ENCODE measurements at regions not wholly inside any gene's neighbourhood (a gene's known extent, or its start where the extent isn't known, plus 50 kb on each side); places are given as distances from the start of the nearest gene placed in this dataset.

- H4K5ac ChIP-seq (ENCODE audit: insufficient read length, low read depth, low read length) = no peak overlapping the region
- no peak overlapping the region for H3K56ac ChIP-seq (replicated peaks; ENCODE audit: insufficient read length, low read depth, low read length)
- ChIA-PET CTCF (ENCODE audit: partially characterized antibody) (interaction anchor here (1.0 kb wide), 1 partner anchor 24 kb away, joined by 5 read pairs; no protein-coding TSS in a partner anchor), POLR2A (ENCODE audit: partially characterized antibody) (no interaction called here)
- H3K4me1 ChIP-seq (replicated peaks in 1 of 4; ENCODE audit: control insufficient read depth in 3 of 4, insufficient read depth in 4 of 4, low read length in 3 of 4) = peaks cover 4 to 12% (median 8%) of the 10 kb centered on the region in 4 experiments; a peak in 5 of 7 replicates
- 0 out of 2 replicates have a peak overlapping the region, but pooled peaks have one; percentile 56 for H2BK20ac ChIP-seq (ENCODE audit: low read length)
- H3K4me2 ChIP-seq (ENCODE audit: insufficient read depth in 1 of 2, low read depth in 2 of 2, low read length in 2 of 2) = no peak overlapping the region
- no peaks in the 10 kb centered on the region for H3K23me2 ChIP-seq (ENCODE audit: low read depth, low read length)
- no peak overlapping the region for H2BK12ac ChIP-seq (ENCODE audit: low read depth, low read length)
- no peak overlapping the region for H2AK5ac ChIP-seq (ENCODE audit: low read depth, low read length)
- no peak overlapping the region for H2BK120ac ChIP-seq (replicated peaks; ENCODE audit: low read depth, low read length)
- DNase-seq (ENCODE audit: low read depth in 1 of 2, low spot score in 2 of 2) (no peak), FAIRE-seq (no peak)
- H3K9me3 ChIP-seq (ENCODE audit: insufficient read depth in 2 of 2, low read depth in 1 of 2, low read length in 1 of 2) = peaks cover 0 to 5% of the 10 kb centered on the region in 2 experiments; a peak in 1 of 4 replicates
- no peak overlapping the region for H3K27ac ChIP-seq (ENCODE audit: low read depth, low read length)
- H2BK5ac ChIP-seq (ENCODE audit: low read depth, low read length) = no peak overlapping the region
- H3K4ac ChIP-seq (replicated peaks; ENCODE audit: insufficient read length, low read depth, low read length) = no peak overlapping the region
- H3K79me1 ChIP-seq (ENCODE audit: low read depth, low read length) = no peaks in the 10 kb centered on the region
- no peak overlapping the region for H2AFZ ChIP-seq (ENCODE audit: low read length)
- H4K20me1 ChIP-seq (replicated peaks in 1 of 2; ENCODE audit: control insufficient read depth in 1 of 2, insufficient read depth in 2 of 2, low read length in 2 of 2) = no peaks in the 10 kb centered on the region
- H3K36me3 ChIP-seq (ENCODE audit: control insufficient read depth in 2 of 4, insufficient read depth in 4 of 4, low read length in 3 of 4) = no peaks in the 10 kb centered on the region
- no peak overlapping the region for H4K8ac ChIP-seq (ENCODE audit: extremely low read depth, insufficient read depth, low read length)
- H3K4me3 ChIP-seq (ENCODE audit: extremely low read depth in 1 of 4, insufficient read depth in 2 of 4, low read depth in 3 of 4, low read length in 4 of 4) = no peak overlapping the region
- no peak overlapping the region for H3K23ac ChIP-seq (ENCODE audit: insufficient read length)
- no peak overlapping the region for H3K9ac ChIP-seq (replicated peaks in 1 of 4; ENCODE audit: extremely low read depth in 1 of 4, low read depth in 3 of 4, low read length in 3 of 4)
- no peaks in the 10 kb centered on the region for H3K27me3 ChIP-seq (replicated peaks in 1 of 4; ENCODE audit: control insufficient read depth in 3 of 4, extremely low read depth in 1 of 4, insufficient read depth in 3 of 4, low read length in 3 of 4)
- H3K79me2 ChIP-seq (ENCODE audit: control insufficient read depth in 1 of 2, insufficient read depth in 2 of 2, low read length in 2 of 2) = no peaks in the 10 kb centered on the region
- no peak overlapping the region for H2BK15ac ChIP-seq (ENCODE audit: low read length)
- no peak overlapping the region for H3K14ac ChIP-seq (ENCODE audit: insufficient read length)
- 92% methylated on average over 4 of the region's 4 CpGs; no CpG with 5 or more reads in 1 of the 2 experiments for WGBS, 2 experiments (ENCODE audit: extremely low coverage in 1 of 2, insufficient coverage in 1 of 2, insufficient read length in 1 of 2, insufficient replicate concordance in 2 of 2, low coverage in 1 of 2, low lambda C conversion rate in 2 of 2, missing lambda C conversion rate in 1 of 2)
- H4K91ac ChIP-seq (replicated peaks; ENCODE audit: insufficient read length, low read length) = no peak overlapping the region
- no peak overlapping the region for H3K18ac ChIP-seq (ENCODE audit: extremely low read depth, low read length)
- TF ChIP-seq PHF8 (conservative IDR thresholded peaks at IDR 0.05; ENCODE audit: low read depth, low read length) = no peak
- TF ChIP-seq KDM4A (IDR thresholded peaks at IDR 0.05; ENCODE audit: low read depth, low read length, severe bottlenecking) = no peak
- TF ChIP-seq JUN (IDR thresholded peaks at IDR 0.05; ENCODE audit: low read depth, low read length) = no peak
- no peak for TF ChIP-seq CTCF (IDR thresholded peaks at IDR 0.05; ENCODE audit: control extremely low read depth in 1 of 3, insufficient read depth in 1 of 3, low read depth in 1 of 3, low read length in 3 of 3)
- no peak for TF ChIP-seq SP4 (IDR thresholded peaks at IDR 0.05; ENCODE audit: low read length)
- no peak for TF ChIP-seq HDAC6 (IDR thresholded peaks at IDR 0.05; ENCODE audit: low read depth, low read length)
These were observed 114.3 kb upstream of the SLC24A3 start for GRCh38 chr20:19098117-19098516.

Measured in H1 (cell line).